HG02642 (cell line): ENCODE measurements at regions not wholly inside any gene's neighbourhood (a gene's known extent, or its start where the extent isn't known, plus 50 kb on each side); places are given as distances from the start of the nearest gene placed in this dataset.
"Not testable (repeated sequence)": the region's sequence is repeated elsewhere in the genome, so short reads cannot be mapped to it uniquely, and the experiment has no call there.

Source experiments
- ATAC-seq: cut with Tn5 transposase; IDR thresholded peaks from one replicate; pipeline ENCODE4 v1.9.1; 2021; ENCODE audit warnings: mild to moderate bottlenecking; ENCODE audit not compliant: unreplicated experiment, poor library complexity

GRCh38 chr6:115356371-115356770 is 704.3 kb downstream of the FRK start:
- no peak for ATAC-seq

GRCh38 chr6:115323001-115323400 is 737.7 kb downstream of the FRK start:
- no peak for ATAC-seq

GRCh38 chr6:115319823-115320222 is 740.9 kb downstream of the FRK start:
- no peak for ATAC-seq

GRCh38 chr6:115310156-115310555 is 750.5 kb downstream of the FRK start:
- ATAC-seq = no peak

GRCh38 chr6:115302731-115303130 is 758.0 kb downstream of the FRK start:
- ATAC-seq = no peak

GRCh38 chr6:115287467-115287866 is 773.2 kb downstream of the FRK start:
- no peak for ATAC-seq

- no peak for ATAC-seq
These were observed 783.7 kb downstream of the FRK start for GRCh38 chr6:115276881-115277565.

- no peak for ATAC-seq
These were observed 788.4 kb downstream of the FRK start for GRCh38 chr6:115272311-115272710.

GRCh38 chr6:115271434-115271833 is 789.3 kb downstream of the FRK start:
- no peak for ATAC-seq

- no peak for ATAC-seq
These were observed 789.7 kb downstream of the FRK start for GRCh38 chr6:115270953-115271352.

GRCh38 chr6:115241373-115241772 is 819.3 kb downstream of the FRK start:
- ATAC-seq = no peak

- ATAC-seq = no peak
These were observed 839.5 kb downstream of the FRK start for GRCh38 chr6:115221198-115221597.

- no peak for ATAC-seq
These were observed 840.0 kb downstream of the FRK start for GRCh38 chr6:115220551-115221159.

- no peak for ATAC-seq
These were observed 841.0 kb downstream of the FRK start for GRCh38 chr6:115219645-115220044.

GRCh38 chr6:115216835-115217234 is 843.9 kb downstream of the FRK start:
- ATAC-seq = no peak

- ATAC-seq = no peak
These were observed 846.4 kb downstream of the FRK start for GRCh38 chr6:115214283-115214682.

GRCh38 chr6:115203381-115203780 is 857.3 kb downstream of the FRK start:
- no peak for ATAC-seq

GRCh38 chr6:115194981-115195638 is 852.3 kb upstream of the HS3ST5 start:
- ATAC-seq = no peak

- ATAC-seq = no peak
These were observed 849.2 kb upstream of the HS3ST5 start for GRCh38 chr6:115191989-115192388.

GRCh38 chr6:115190534-115190933 is 847.7 kb upstream of the HS3ST5 start:
- ATAC-seq = no peak

- not testable (repeated sequence) for ATAC-seq
These were observed 832.6 kb upstream of the HS3ST5 start for GRCh38 chr6:115175456-115175855.

GRCh38 chr6:115165912-115166311 is 823.1 kb upstream of the HS3ST5 start:
- ATAC-seq = not testable (repeated sequence)
